Psoas muscle (tissue), 7 donors: ENCODE measurements at regions not wholly inside any gene's neighbourhood (a gene's known extent, or its start where the extent isn't known, plus 50 kb on each side); places are given as distances from the start of the nearest gene placed in this dataset.

Experiments
- ATAC-seq, 4 donors: fragments of 200-7000 bp; cut with Tn5 transposase; one replicate each; pipeline ENCODE4 v1.9.1; 2020; ENCODE audit warnings: moderate library complexity in 3 of 4, mild to moderate bottlenecking in 2 of 4
- DNase-seq, 2 donors: peaks; one replicate each; pipeline ENCODE4 v3.0.0-alpha.2; 2020
- H3K27ac ChIP-seq: fragments of 200-600 bp; one replicate; pipeline ENCODE4 v1.8.0; 2022
- H3K27me3 ChIP-seq, 3 donors: fragments of 200-600 bp in 1 of 3; one replicate each; pipeline versions ENCODE4 v1.6.1 to v1.8.0; 2013 to 2022; ENCODE audit warnings: low read length in 2 of 3, mild to moderate bottlenecking in 2 of 3, moderate library complexity in 1 of 3; ENCODE audit not compliant: insufficient read depth in 3 of 3
- H3K36me3 ChIP-seq, 2 donors: fragments of 200-600 bp in 1 of 2; one replicate each; pipeline versions ENCODE4 v1.6.1 to v1.8.0; 2013 to 2022; ENCODE audit warnings: low read depth in 1 of 2, mild to moderate bottlenecking in 1 of 2, moderate library complexity in 1 of 2; ENCODE audit not compliant: insufficient read depth in 1 of 2
- H3K4me1 ChIP-seq: fragments of 200-600 bp; one replicate; pipeline ENCODE4 v1.8.0; 2022
- H3K4me3 ChIP-seq: fragments of 200-600 bp; one replicate; pipeline ENCODE4 v1.8.0; 2022; ENCODE audit warnings: mild to moderate bottlenecking
- H3K9me3 ChIP-seq: fragments of 200-600 bp; one replicate; pipeline ENCODE4 v1.8.0; 2022
- CTCF ChIP-seq: fragments of 200-600 bp; IDR thresholded peaks from one replicate; pipeline ENCODE4 v1.8.0; 2022; ENCODE audit warnings: antibody characterized with exemption
- WGBS, 3 donors: extraction: QIAGEN DNeasy Blood & Tissue Kit; methylation state at CpG; one replicate each; pipeline versions ENCODE4 v1.1.6 to v1.1.7; 2013; 5-methylcytosine and 5-hydroxymethylcytosine counted together
- intact Hi-C, 2 donors: fragments of 100-400 bp; cut with DNase I; formaldehyde crosslinking; loops; one replicate each; pipeline versions ENCODE4 v1.11.0 to v1.14.2; 2022
- donor health status: healthy with polysubstance abuse.
- donor health status: DM: no; HTN: no; CAD: no; lungs with moderate emphysema.
- donor health status: Bipolar disorder and iron deficiency.
- donor health status: healthy.
- donor health status: DM: yes; HTN: yes; CAD: no.
- donor health status: DM: no; HTN: no; CAD: no.
- donor health status: DM: yes; HTN: yes; CAD: no.

- Histone ChIP-seq H3K4me1 (no peaks in the 10 kb centered on the region), H3K4me3 (no peak overlapping the region), H3K9me3 (no peaks in the 10 kb centered on the region), H3K27me3 (no peaks in the 10 kb centered on the region), H3K27ac (no peak overlapping the region), H3K36me3 (no peaks in the 10 kb centered on the region)
- no peak for ATAC-seq
- DNase-seq = no peak
- TF ChIP-seq CTCF = no peak
- intact Hi-C loops = no loop called here
- 75 to 95% (median 78%) methylated on average over 2 of the region's 2 CpGs for WGBS, 3 donors
Observed at GRCh38 chr18:66083078-66083477, 332.3 kb downstream of the CDH7 start.

GRCh38 chr18:66078925-66079800 is 328.4 kb downstream of the CDH7 start:
- intact Hi-C loops = no loop called here
- Histone ChIP-seq H3K36me3 (no peaks in the 10 kb centered on the region), H3K9me3 (no peaks in the 10 kb centered on the region), H3K4me1 (no peaks in the 10 kb centered on the region), H3K27ac (no peak overlapping the region), H3K27me3 (no peaks in the 10 kb centered on the region), H3K4me3 (no peak overlapping the region)
- WGBS, 3 donors = 32 to 41% (median 34%) methylated on average over 1 of the region's 1 CpG
- no peak for TF ChIP-seq CTCF
- no peak for ATAC-seq
- DNase-seq = no peak

GRCh38 chr18:66077066-66077465 is 326.3 kb downstream of the CDH7 start:
- H3K9me3 ChIP-seq = no peaks in the 10 kb centered on the region
- H3K4me3 ChIP-seq = no peak overlapping the region
- ATAC-seq = no peak
- H3K27me3 ChIP-seq = no peaks in the 10 kb centered on the region
- WGBS, 3 donors = 68 to 79% (median 71%) methylated on average over 3 of the region's 3 CpGs
- H3K4me1 ChIP-seq = no peaks in the 10 kb centered on the region
- H3K36me3 ChIP-seq = no peaks in the 10 kb centered on the region
- DNase-seq = no peak
- no peak overlapping the region for H3K27ac ChIP-seq
- no peak for TF ChIP-seq CTCF
- intact Hi-C loops = no loop called here

GRCh38 chr18:66066191-66066590 is 315.4 kb downstream of the CDH7 start:
- intact Hi-C loops = loop anchor here in 1 of 2 donors (10.0 kb wide), 1 partner anchor 1839 kb away; no protein-coding TSS in a partner anchor
- Histone ChIP-seq H3K36me3 (no peaks in the 10 kb centered on the region), H3K27ac (no peak overlapping the region), H3K9me3 (no peaks in the 10 kb centered on the region), H3K4me3 (no peak overlapping the region), H3K27me3 (no peaks in the 10 kb centered on the region), H3K4me1 (no peaks in the 10 kb centered on the region)
- ATAC-seq (no peak), DNase-seq (no peak)
- TF ChIP-seq CTCF = no peak
- WGBS, 3 donors = 86 to 94% (median 87%) methylated on average over 2 of the region's 2 CpGs
